ENCODE measurements at regions not wholly inside any gene's neighbourhood (a gene's known extent, or its start where the extent isn't known, plus 50 kb on each side); places are given as distances from the start of the nearest gene placed in this dataset.

DNA sequence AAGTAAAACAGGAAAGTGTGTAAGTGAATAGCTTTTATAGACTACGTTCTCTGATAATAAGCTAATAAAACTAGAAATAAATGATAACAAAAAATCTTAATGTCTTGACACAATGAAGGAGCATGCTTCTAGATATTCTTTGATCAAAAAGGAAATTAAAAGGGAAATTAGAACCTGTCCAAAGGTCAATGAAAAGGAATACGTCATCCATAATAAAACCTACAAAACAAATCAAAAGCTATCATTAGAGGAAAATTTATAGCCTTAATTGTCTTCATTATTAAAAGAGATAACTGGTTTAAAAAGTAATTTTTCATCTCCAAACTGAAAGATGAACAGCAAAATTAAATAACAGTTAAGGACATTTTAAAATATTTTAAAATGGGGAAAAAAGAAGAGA, 196.3 kb upstream of the BTBD3 start:
- no peaks in the 10 kb centered on the region for H3K9me3 ChIP-seq (ENCODE audit: insufficient read depth, low read length)

DNA sequence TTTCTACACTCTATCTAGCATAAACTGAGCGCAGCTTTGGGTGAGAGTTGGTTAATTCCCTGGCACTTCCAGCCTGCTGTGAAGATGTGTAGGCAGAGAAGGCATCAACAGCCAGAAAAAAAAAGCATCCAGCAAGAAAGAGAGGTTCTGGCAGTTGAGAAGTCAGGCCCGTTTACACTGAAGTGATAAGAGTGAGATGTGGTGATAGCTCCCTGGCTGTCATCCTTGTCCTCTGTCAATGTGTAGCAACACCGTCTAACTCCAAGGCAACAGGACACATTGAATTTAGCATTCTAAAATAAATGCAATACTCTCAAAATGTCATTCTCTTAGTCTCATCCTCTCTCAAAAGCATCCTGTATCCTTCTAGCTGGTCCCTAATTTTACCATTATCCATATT, 193.6 kb upstream of the BTBD3 start:
- Histone ChIP-seq H3K27me3 (ENCODE audit: low read depth, low read length) (no peaks in the 10 kb centered on the region; the same call in 1 of the 2 replicates), H3K9me3 (ENCODE audit: insufficient read depth, low read length) (no peaks in the 10 kb centered on the region)
- TF ChIP-seq EZH2phosphoT487 (IDR thresholded peaks at IDR 0.05; ENCODE audit: low read depth): no peak
- TF ChIP-seq, protein P1, sequence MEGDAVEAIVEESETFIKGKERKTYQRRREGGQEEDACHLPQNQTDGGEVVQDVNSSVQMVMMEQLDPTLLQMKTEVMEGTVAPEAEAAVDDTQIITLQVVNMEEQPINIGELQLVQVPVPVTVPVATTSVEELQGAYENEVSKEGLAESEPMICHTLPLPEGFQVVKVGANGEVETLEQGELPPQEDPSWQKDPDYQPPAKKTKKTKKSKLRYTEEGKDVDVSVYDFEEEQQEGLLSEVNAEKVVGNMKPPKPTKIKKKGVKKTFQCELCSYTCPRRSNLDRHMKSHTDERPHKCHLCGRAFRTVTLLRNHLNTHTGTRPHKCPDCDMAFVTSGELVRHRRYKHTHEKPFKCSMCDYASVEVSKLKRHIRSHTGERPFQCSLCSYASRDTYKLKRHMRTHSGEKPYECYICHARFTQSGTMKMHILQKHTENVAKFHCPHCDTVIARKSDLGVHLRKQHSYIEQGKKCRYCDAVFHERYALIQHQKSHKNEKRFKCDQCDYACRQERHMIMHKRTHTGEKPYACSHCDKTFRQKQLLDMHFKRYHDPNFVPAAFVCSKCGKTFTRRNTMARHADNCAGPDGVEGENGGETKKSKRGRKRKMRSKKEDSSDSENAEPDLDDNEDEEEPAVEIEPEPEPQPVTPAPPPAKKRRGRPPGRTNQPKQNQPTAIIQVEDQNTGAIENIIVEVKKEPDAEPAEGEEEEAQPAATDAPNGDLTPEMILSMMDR (IDR thresholded peaks at IDR 0.05; ENCODE audit: low read depth, low read length): no peak

More for the DNA sequence above, 196.3 kb upstream of the BTBD3 start:
- no peak overlapping the region for H2AFZ ChIP-seq (ENCODE audit: low read depth, low read length)
- H4K20me1 ChIP-seq (ENCODE audit: insufficient read depth, low read length): no peaks in the 10 kb centered on the region
- no peak overlapping the region for H3K27ac ChIP-seq (ENCODE audit: low read length)
- no peaks in the 10 kb centered on the region; the same call in 1 of the 2 replicates for H3K27me3 ChIP-seq (ENCODE audit: low read depth, low read length)
- no peak overlapping the region for H3K4me2 ChIP-seq (ENCODE audit: low read length)
- H3K36me3 ChIP-seq (replicated peaks; ENCODE audit: low read depth, low read length): no peaks in the 10 kb centered on the region
- H3K4me3 ChIP-seq (ENCODE audit: low read length): no peak overlapping the region
- TF ChIP-seq, protein P1 (IDR thresholded peaks at IDR 0.05; ENCODE audit: low read depth, low read length): no peak
- no peak for TF ChIP-seq EZH2phosphoT487 (IDR thresholded peaks at IDR 0.05; ENCODE audit: low read depth)
- H3K9ac ChIP-seq (ENCODE audit: low read length): no peak overlapping the region
- H3K79me2 ChIP-seq (ENCODE audit: low read length): no peaks in the 10 kb centered on the region
- H3K4me1 ChIP-seq (ENCODE audit: low read length): no peaks in the 10 kb centered on the region

DNA sequence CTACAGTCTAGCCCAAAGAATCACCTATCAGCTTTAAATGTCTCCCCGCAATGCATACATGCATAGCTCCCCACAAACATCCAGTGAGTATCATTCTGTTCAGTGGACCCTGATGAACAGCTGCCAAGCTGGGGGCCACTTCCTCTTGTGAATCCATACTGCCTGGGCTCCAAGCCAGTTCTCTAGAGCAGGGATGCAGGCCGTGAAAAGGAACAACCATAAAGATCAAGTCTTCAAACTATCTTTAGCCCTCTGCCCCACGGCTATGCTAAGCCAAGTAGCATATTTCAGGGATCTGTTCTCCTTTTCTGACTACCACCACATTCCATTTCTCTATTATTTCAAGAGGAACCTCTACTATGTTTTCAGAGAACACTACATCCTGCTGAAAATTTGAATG, 191.7 kb upstream of the BTBD3 start:
- no peak overlapping the region for H3K4me2 ChIP-seq (ENCODE audit: low read length)
- H3K27me3 ChIP-seq (ENCODE audit: low read depth, low read length): no peaks in the 10 kb centered on the region; the same call in 1 of the 2 replicates
- H2AFZ ChIP-seq (ENCODE audit: low read depth, low read length): no peak overlapping the region

More for the DNA sequence above, 193.6 kb upstream of the BTBD3 start:
- Histone ChIP-seq H2AFZ (ENCODE audit: low read depth, low read length) (no peak overlapping the region), H3K79me2 (ENCODE audit: low read length) (no peaks in the 10 kb centered on the region), H3K9ac (ENCODE audit: low read length) (no peak overlapping the region), H3K4me3 (ENCODE audit: low read length) (no peak overlapping the region), H3K4me2 (ENCODE audit: low read length) (no peak overlapping the region), H4K20me1 (ENCODE audit: insufficient read depth, low read length) (no peaks in the 10 kb centered on the region), H3K4me1 (ENCODE audit: low read length) (no peaks in the 10 kb centered on the region), H3K27ac (ENCODE audit: low read length) (no peak overlapping the region), H3K36me3 (replicated peaks; ENCODE audit: low read depth, low read length) (no peaks in the 10 kb centered on the region)

DNA sequence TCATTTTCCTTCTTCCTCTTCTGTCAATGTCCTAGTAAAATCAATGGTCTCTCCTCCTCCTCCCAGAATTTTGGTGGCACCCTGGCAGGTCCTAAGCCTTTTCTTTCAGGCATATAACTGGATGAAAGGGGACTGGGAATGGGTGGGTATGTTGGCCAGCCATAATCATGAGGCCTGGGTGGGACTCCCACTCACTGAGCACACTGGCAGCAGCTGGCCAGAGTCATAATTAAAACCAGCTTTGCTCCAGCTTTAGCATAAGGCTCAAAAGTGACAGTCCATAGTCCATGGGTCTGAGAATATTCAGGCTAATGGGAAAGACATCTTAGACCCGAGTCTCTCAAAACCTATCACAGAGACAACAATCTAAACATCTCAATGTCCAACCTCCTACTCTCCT, 190.0 kb upstream of the BTBD3 start:
- Histone ChIP-seq H3K79me2 (ENCODE audit: low read length) (no peaks in the 10 kb centered on the region), H3K4me3 (ENCODE audit: low read length) (no peak overlapping the region), H3K27me3 (ENCODE audit: low read depth, low read length) (no peaks in the 10 kb centered on the region), H3K9me3 (ENCODE audit: insufficient read depth, low read length) (no peaks in the 10 kb centered on the region), H3K4me1 (ENCODE audit: low read length) (no peaks in the 10 kb centered on the region), H2AFZ (ENCODE audit: low read depth, low read length) (no peak overlapping the region), H4K20me1 (ENCODE audit: insufficient read depth, low read length) (no peaks in the 10 kb centered on the region), H3K9ac (ENCODE audit: low read length) (no peak overlapping the region), H3K4me2 (ENCODE audit: low read length) (no peak overlapping the region), H3K36me3 (replicated peaks; ENCODE audit: low read depth, low read length) (no peaks in the 10 kb centered on the region), H3K27ac (ENCODE audit: low read length) (no peak overlapping the region)
- TF ChIP-seq, protein P1 (IDR thresholded peaks at IDR 0.05; ENCODE audit: low read depth, low read length): no peak
- TF ChIP-seq EZH2phosphoT487 (IDR thresholded peaks at IDR 0.05; ENCODE audit: low read depth): no peak

More for the DNA sequence above, 191.7 kb upstream of the BTBD3 start:
- no peak for TF ChIP-seq EZH2phosphoT487 (IDR thresholded peaks at IDR 0.05; ENCODE audit: low read depth)
- TF ChIP-seq, protein P1 (IDR thresholded peaks at IDR 0.05; ENCODE audit: low read depth, low read length): no peak
- H3K79me2 ChIP-seq (ENCODE audit: low read length): no peaks in the 10 kb centered on the region
- no peak overlapping the region for H3K27ac ChIP-seq (ENCODE audit: low read length)
- H4K20me1 ChIP-seq (ENCODE audit: insufficient read depth, low read length): no peaks in the 10 kb centered on the region
- no peak overlapping the region for H3K9ac ChIP-seq (ENCODE audit: low read length)
- H3K36me3 ChIP-seq (replicated peaks; ENCODE audit: low read depth, low read length): no peaks in the 10 kb centered on the region
- no peaks in the 10 kb centered on the region for H3K9me3 ChIP-seq (ENCODE audit: insufficient read depth, low read length)
- H3K4me3 ChIP-seq (ENCODE audit: low read length): no peak overlapping the region
- H3K4me1 ChIP-seq (ENCODE audit: low read length): no peaks in the 10 kb centered on the region

Data from OCI-LY3 (cell line).